HG03095 (cell line): ENCODE measurements at regions not wholly inside any gene's neighbourhood (a gene's known extent, or its start where the extent isn't known, plus 50 kb on each side); places are given as distances from the start of the nearest gene placed in this dataset.

Experiments
- ATAC-seq: cut with Tn5 transposase; IDR thresholded peaks from one replicate; pipeline ENCODE4 v1.9.1; 2021; ENCODE audit warnings: moderate library complexity; ENCODE audit not compliant: unreplicated experiment

- ATAC-seq = no peak
Observed at GRCh38 chr16:63230421-63231040, 1194.3 kb upstream of the CDH8 start.

- ATAC-seq = no peak
Observed at GRCh38 chr16:63228259-63228658, 1192.0 kb upstream of the CDH8 start.

GRCh38 chr16:63223851-63224250 lies 1187.6 kb upstream of the CDH8 start:
- ATAC-seq = no peak

GRCh38 chr16:63216696-63217423 lies 1180.6 kb upstream of the CDH8 start:
- no peak for ATAC-seq

- ATAC-seq = no peak
Observed at GRCh38 chr16:63201851-63202250, 1165.6 kb upstream of the CDH8 start.

- ATAC-seq = no peak
Observed at GRCh38 chr16:63200940-63201339, 1164.7 kb upstream of the CDH8 start.

GRCh38 chr16:63195336-63195735 lies 1159.1 kb upstream of the CDH8 start:
- no peak for ATAC-seq

GRCh38 chr16:63192980-63193379 lies 1156.7 kb upstream of the CDH8 start:
- no peak for ATAC-seq

GRCh38 chr16:63188086-63188771 lies 1152.0 kb upstream of the CDH8 start:
- ATAC-seq = no peak

- no peak for ATAC-seq
Observed at GRCh38 chr16:63187638-63188037, 1151.4 kb upstream of the CDH8 start.

GRCh38 chr16:63185235-63185780 lies 1149.1 kb upstream of the CDH8 start:
- ATAC-seq = no peak

- no peak for ATAC-seq
Observed at GRCh38 chr16:63183743-63184142, 1147.5 kb upstream of the CDH8 start.

GRCh38 chr16:63175313-63175712 lies 1139.1 kb upstream of the CDH8 start:
- no peak for ATAC-seq

- no peak for ATAC-seq
Observed at GRCh38 chr16:63174801-63175200, 1138.6 kb upstream of the CDH8 start.

- ATAC-seq = no peak
Observed at GRCh38 chr16:63171545-63171944, 1135.3 kb upstream of the CDH8 start.

- ATAC-seq = no peak
Observed at GRCh38 chr16:63169100-63169499, 1132.9 kb upstream of the CDH8 start.

GRCh38 chr16:63157818-63158217 lies 1121.6 kb upstream of the CDH8 start:
- no peak for ATAC-seq

GRCh38 chr16:63146251-63146650 lies 1110.0 kb upstream of the CDH8 start:
- no peak for ATAC-seq

- no peak for ATAC-seq
Observed at GRCh38 chr16:63145411-63145810, 1109.2 kb upstream of the CDH8 start.

- no peak for ATAC-seq
Observed at GRCh38 chr16:63135069-63135468, 1098.8 kb upstream of the CDH8 start.

GRCh38 chr16:63131503-63131902 lies 1095.3 kb upstream of the CDH8 start:
- no peak for ATAC-seq

- ATAC-seq = no peak
Observed at GRCh38 chr16:63130942-63131341, 1094.7 kb upstream of the CDH8 start.
